B cell (primary cell): ENCODE measurements at regions not wholly inside any gene's neighbourhood (a gene's known extent, or its start where the extent isn't known, plus 50 kb on each side); places are given as distances from the start of the nearest gene placed in this dataset.

Experiments used
- ATAC-seq: fragments of 200-7000 bp; cut with Tn5 transposase; one replicate; pipeline ENCODE4 v1.10.0; 2021; ENCODE audit warnings: low read depth, mild to moderate bottlenecking, moderate number of reproducible peaks, moderate library complexity
- CTCF ChIA-PET: fragments of 350-600 bp; sonication (Branson Sonifier 250); formaldehyde crosslinking; loops from one replicate; lab custom pipeline; 2021; ENCODE audit warnings: antibody characterized with exemption, inconsistent platforms; lab: Charles Lee
- POLR2A ChIA-PET: fragments of 350-600 bp; sonication (Branson Sonifier 250); formaldehyde crosslinking; loops from one replicate; lab custom pipeline; 2021; ENCODE audit warnings: antibody characterized with exemption; lab: Charles Lee
- DNase-seq: peaks from one replicate; pipeline ENCODE4 v3.0.0; 2013
- H2AFZ ChIP-seq: 2 replicates; pipeline ENCODE4 v1.6.1; 2012; ENCODE audit warnings: mild to moderate bottlenecking, low read depth, low read length; ENCODE audit not compliant: insufficient read depth, poor library complexity, severe bottlenecking
- H3K27ac ChIP-seq, 2 donors: 1 replicate in 1 of 2; 2 replicates in 1 of 2; pipeline ENCODE4 v1.5.1; 2012 to 2013; ENCODE audit warnings: low read length in 2 of 2, mild to moderate bottlenecking in 2 of 2, moderate library complexity in 1 of 2
- H3K27me3 ChIP-seq, 4 experiments: fragments of 200-600 bp in 1 of 4; sonication (generic) in 1 of 4; replicated peaks in 1 of 4; 1 replicate in 2 of 4; 2 replicates in 2 of 4; pipeline versions ENCODE4 v1.6.1 to v1.7.0; 2013 to 2016; ENCODE audit warnings: low read length in 3 of 4, mild to moderate bottlenecking in 2 of 4, mixed read lengths in 1 of 4, moderate library complexity in 1 of 4; ENCODE audit not compliant: insufficient read depth in 4 of 4, control insufficient read depth in 3 of 4; ENCODE audit errors: control extremely low read depth in 1 of 4
- H3K36me3 ChIP-seq, 2 experiments: replicated peaks in 1 of 2; 1 replicate in 1 of 2; 2 replicates in 1 of 2; pipeline versions ENCODE4 v1.6.1 to v1.7.1; 2013; ENCODE audit warnings: low read length in 1 of 2; ENCODE audit not compliant: insufficient read depth in 2 of 2, control insufficient read depth in 1 of 2; ENCODE audit errors: control extremely low read depth in 1 of 2, extremely low read depth in 1 of 2
- H3K4me1 ChIP-seq, 2 donors: fragments of 200-600 bp in 1 of 2; sonication (generic) in 1 of 2; 1 replicate in 1 of 2; 2 replicates in 1 of 2; pipeline versions ENCODE4 v1.5.1 to v1.6.1; 2013 to 2017; ENCODE audit warnings: low read length in 2 of 2; ENCODE audit not compliant: control insufficient read depth in 2 of 2, insufficient read depth in 2 of 2
- H3K4me2 ChIP-seq: replicated peaks from 2 replicates; pipeline ENCODE3; 2012; ENCODE audit warnings: mild to moderate bottlenecking, low read depth, low read length; ENCODE audit not compliant: poor library complexity, severe bottlenecking
- H3K4me3 ChIP-seq, 5 experiments: fragments of 200-600 bp in 1 of 5; sonication (generic) in 1 of 5; 1 replicate in 3 of 5; 2 replicates in 2 of 5; pipeline versions ENCODE4 v1.5.1 to v1.7.0; 2011 to 2016; ENCODE audit warnings: low read length in 4 of 5, mild to moderate bottlenecking in 4 of 5, low read depth in 2 of 5, control low read depth in 1 of 5, moderate library complexity in 1 of 5; ENCODE audit not compliant: insufficient read depth in 1 of 5; ENCODE audit errors: control extremely low read depth in 1 of 5, extremely low read depth in 1 of 5
- H3K79me2 ChIP-seq: fragments of 200-600 bp; sonication (generic); one replicate; pipeline ENCODE4 v1.6.0; 2016; ENCODE audit warnings: low read length; ENCODE audit not compliant: control insufficient read depth, insufficient read depth
- H3K9ac ChIP-seq: fragments of 200-600 bp; sonication (generic); 2 replicates; pipeline ENCODE4 v1.6.1; 2017; ENCODE audit warnings: mild to moderate bottlenecking, low read length, moderate library complexity
- H3K9me3 ChIP-seq, 3 donors: one replicate each; pipeline versions ENCODE4 v1.6.1 to v1.7.1; 2013; ENCODE audit warnings: low read length in 2 of 3; ENCODE audit not compliant: control insufficient read depth in 2 of 3, insufficient read depth in 1 of 3; ENCODE audit errors: control extremely low read depth in 1 of 3
- H4K20me1 ChIP-seq: 2 replicates; pipeline ENCODE4 v1.6.0; 2012; ENCODE audit warnings: mild to moderate bottlenecking, low read length; ENCODE audit not compliant: insufficient read depth, control insufficient read depth, poor library complexity, severe bottlenecking
- H3K27ac Mint-ChIP-seq: one replicate; pipeline ENCODE4 v1.8.0; 2021; ENCODE audit warnings: mixed read lengths
- H3K27me3 Mint-ChIP-seq: one replicate; pipeline ENCODE4 v1.8.0; 2021; ENCODE audit warnings: mixed read lengths
- H3K4me1 Mint-ChIP-seq: one replicate; pipeline ENCODE4 v1.8.0; 2021; ENCODE audit warnings: mixed read lengths
- H3K4me3 Mint-ChIP-seq: one replicate; pipeline ENCODE4 v1.8.0; 2021; ENCODE audit warnings: mixed read lengths
- H3K9me3 Mint-ChIP-seq: one replicate; pipeline ENCODE4 v1.8.0; 2022; ENCODE audit warnings: mixed read lengths; ENCODE audit not compliant: insufficient read depth
- CTCF ChIP-seq: fragments of 200-600 bp; IDR thresholded peaks from one replicate; pipeline ENCODE4 v1.8.0; 2022; ENCODE audit warnings: antibody characterized with exemption, mild to moderate bottlenecking
- EZH2 ChIP-seq: IDR thresholded peaks from 2 replicates; pipeline ENCODE4 v1.6.1; 2012; ENCODE audit warnings: borderline replicate concordance, low read depth, mild to moderate bottlenecking, moderate library complexity, low read length; ENCODE audit not compliant: insufficient read depth, poor library complexity, severe bottlenecking
- WGBS: methylation state at CpG from one replicate; pipeline ENCODE4 v1.1.5; 2013; ENCODE audit warnings: missing lambda C conversion rate; ENCODE audit not compliant: insufficient coverage; 5-methylcytosine and 5-hydroxymethylcytosine counted together
- intact Hi-C: fragments of 100-400 bp; cut with micrococcal nuclease; formaldehyde crosslinking; loops from one replicate; pipeline ENCODE4 v1.10.0; 2022

DNA sequence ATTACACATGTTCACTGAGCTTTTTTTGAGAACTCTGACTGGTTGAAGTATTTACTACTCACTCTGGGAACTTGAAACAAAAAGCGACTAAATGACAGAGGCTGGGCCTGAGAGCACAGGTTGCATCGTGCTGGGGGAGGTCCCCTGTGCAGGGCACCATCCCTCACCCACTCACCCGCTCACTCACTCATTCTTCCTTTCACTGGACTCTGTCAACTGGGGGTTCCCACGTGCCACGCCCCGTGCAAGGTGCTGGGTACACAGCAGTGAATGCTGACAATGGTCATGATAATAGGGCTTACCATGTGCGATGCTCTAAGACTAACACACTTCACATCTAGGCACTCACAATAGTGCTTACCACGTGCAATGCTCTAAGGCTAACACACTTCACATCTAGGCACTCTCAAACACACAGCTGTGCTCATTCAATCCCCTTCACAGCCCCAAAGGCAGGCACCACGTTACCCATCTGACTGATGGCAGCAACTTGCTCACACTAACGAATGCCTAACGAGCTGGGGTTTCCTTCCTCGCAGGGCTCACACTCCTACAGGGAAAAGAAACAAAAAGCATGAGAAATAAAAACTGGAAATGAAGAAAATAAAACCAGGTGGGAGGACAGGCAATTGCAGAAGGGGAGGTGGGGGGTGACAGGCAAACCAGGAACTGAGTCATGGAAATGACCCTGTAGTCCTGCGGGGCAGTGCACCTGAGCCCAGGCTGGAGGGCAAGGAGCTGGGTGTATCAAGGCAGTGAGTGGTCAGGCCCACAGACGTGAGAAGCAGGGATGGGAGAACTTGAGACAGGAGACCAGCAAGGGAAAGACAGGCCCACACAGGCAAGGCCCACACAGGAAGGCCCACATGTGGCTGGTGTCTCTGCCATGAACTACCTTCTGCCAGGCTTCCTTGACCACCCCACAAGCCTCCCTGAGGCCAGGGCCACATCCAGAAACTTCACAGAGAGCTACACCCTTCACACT is 147.0 kb upstream of the FAM20C start:
- ATAC-seq (no peak), DNase-seq (no peak)
- no peak overlapping the region for H3K4me3 Mint-ChIP-seq
- Histone ChIP-seq H3K36me3 (no peaks in the 10 kb centered on the region), H3K27ac (no peak overlapping the region), H2AFZ (no peak overlapping the region), H3K27me3 (peaks cover 0 to 17% (median 0%) of the 10 kb centered on the region in 4 experiments), H3K4me2 (no peak overlapping the region), H3K4me3 (no peak overlapping the region), H3K79me2 (no peaks in the 10 kb centered on the region), H3K9ac (no peak overlapping the region), H3K9me3 (peaks cover 0 to 3% (median 0%) of the 10 kb centered on the region in 3 donors), H3K4me1 (no peaks in the 10 kb centered on the region), H4K20me1 (no peaks in the 10 kb centered on the region)
- TF ChIP-seq EZH2 = no peak
- TF ChIP-seq CTCF = no peak
- POLR2A ChIA-PET = no interaction called here
- intact Hi-C loops = no loop called here
- CTCF ChIA-PET = no interaction called here
- H3K4me1 Mint-ChIP-seq = no peaks in the 10 kb centered on the region
- peaks cover 34% of the 10 kb centered on the region for H3K27me3 Mint-ChIP-seq
- 88% methylated on average over 10 of the region's 14 CpGs for WGBS
- H3K9me3 Mint-ChIP-seq = no peaks in the 10 kb centered on the region
- no peak overlapping the region for H3K27ac Mint-ChIP-seq

DNA sequence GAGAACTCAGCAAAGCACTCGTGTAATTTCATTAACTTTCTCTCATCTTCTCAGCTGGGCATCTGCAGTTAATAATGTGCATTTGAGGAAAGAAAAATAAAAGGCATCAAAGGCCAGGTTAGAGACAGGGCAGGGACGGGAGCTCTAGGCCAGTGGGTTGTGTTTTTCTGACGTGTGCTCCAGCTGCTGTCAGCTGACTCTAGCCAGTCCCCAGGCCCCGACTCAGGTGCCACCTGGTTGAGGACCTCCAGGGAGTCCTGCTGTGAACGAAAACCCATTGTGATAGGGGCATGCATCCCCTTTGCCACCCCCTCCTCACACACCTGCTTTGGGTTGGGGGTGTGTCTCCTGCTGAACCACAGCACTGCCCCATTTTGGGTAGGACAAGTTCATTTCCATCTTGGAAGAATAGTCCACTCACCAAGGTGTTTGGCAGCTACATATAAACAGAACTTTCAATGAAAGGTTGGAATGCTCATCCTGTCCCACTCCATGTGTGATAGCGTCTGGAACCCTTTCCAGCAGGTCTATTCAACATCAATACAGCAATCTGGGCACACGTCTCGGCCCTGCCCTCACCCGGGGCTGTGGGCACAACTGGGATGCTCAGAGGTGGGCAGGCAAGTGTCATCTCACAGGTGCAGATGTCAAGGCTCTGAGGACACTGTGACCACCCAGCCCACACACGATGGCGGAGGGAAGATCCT is 146.1 kb upstream of the FAM20C start:
- no peak overlapping the region for H2AFZ ChIP-seq
- H3K9me3 Mint-ChIP-seq = no peaks in the 10 kb centered on the region
- H3K4me2 ChIP-seq = no peak overlapping the region
- intact Hi-C loops = no loop called here
- H3K4me1 Mint-ChIP-seq = no peaks in the 10 kb centered on the region
- no peaks in the 10 kb centered on the region for H3K79me2 ChIP-seq
- WGBS = 91% methylated on average over 8 of the region's 11 CpGs
- H3K4me3 Mint-ChIP-seq = no peak overlapping the region
- H3K9me3 ChIP-seq = peaks cover 0 to 3% (median 0%) of the 10 kb centered on the region in 3 donors
- H3K27ac ChIP-seq = no peak overlapping the region
- H3K36me3 ChIP-seq = no peaks in the 10 kb centered on the region
- H3K27ac Mint-ChIP-seq = no peak overlapping the region
- no peaks in the 10 kb centered on the region for H3K4me1 ChIP-seq
- no peak for DNase-seq
- no peaks in the 10 kb centered on the region for H4K20me1 ChIP-seq
- H3K9ac ChIP-seq = no peak overlapping the region
- peaks cover 0 to 16% (median 0%) of the 10 kb centered on the region in 4 experiments for H3K27me3 ChIP-seq
- CTCF ChIA-PET = no interaction called here
- H3K4me3 ChIP-seq = no peak overlapping the region
- POLR2A ChIA-PET = no interaction called here
- no peak for ATAC-seq
- no peak for TF ChIP-seq CTCF
- TF ChIP-seq EZH2 = no peak
- H3K27me3 Mint-ChIP-seq = peaks cover 30% of the 10 kb centered on the region
